HG02884 (cell line): ENCODE measurements at regions not wholly inside any gene's neighbourhood (a gene's known extent, or its start where the extent isn't known, plus 50 kb on each side); places are given as distances from the start of the nearest gene placed in this dataset.
"Not testable (repeated sequence)": the region's sequence is repeated elsewhere in the genome, so short reads cannot be mapped to it uniquely, and the experiment has no call there.

Source experiments
- ATAC-seq: cut with Tn5 transposase; IDR thresholded peaks from one replicate; pipeline ENCODE4 v1.9.1; 2021; ENCODE audit warnings: mild to moderate bottlenecking, moderate library complexity; ENCODE audit not compliant: unreplicated experiment

- ATAC-seq = no peak
These were observed 605.7 kb downstream of the MATN1 start for GRCh38 chr1:30117685-30118084.

GRCh38 chr1:30111431-30111830 lies 612.0 kb downstream of the MATN1 start:
- ATAC-seq = no peak

DNA sequence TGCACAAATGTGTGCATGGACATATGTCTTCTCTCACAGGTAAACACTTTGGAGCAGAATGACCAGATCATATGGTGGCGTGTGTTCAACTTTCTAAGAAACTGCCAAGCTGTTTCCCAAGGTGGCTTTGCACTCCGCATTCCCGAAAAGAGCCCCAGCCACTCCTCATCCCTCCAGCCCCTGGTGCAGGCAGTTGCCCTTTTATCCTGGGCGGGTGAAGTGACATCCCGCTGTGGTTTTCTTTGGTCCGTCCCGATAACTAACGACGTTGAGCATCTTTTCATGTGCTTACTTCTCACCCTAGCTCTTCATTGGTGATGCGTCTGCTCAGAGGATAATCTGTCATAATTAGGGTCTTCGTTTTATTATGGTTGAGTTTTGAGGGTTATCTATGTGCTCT lies 612.5 kb downstream of the MATN1 start:
- no peak for ATAC-seq

- ATAC-seq = no peak
These were observed 613.5 kb downstream of the MATN1 start for GRCh38 chr1:30109853-30110252.

GRCh38 chr1:30108186-30108585 lies 615.2 kb downstream of the MATN1 start:
- no peak for ATAC-seq

- ATAC-seq = no peak
These were observed 617.3 kb downstream of the MATN1 start for GRCh38 chr1:30106125-30106524.

DNA sequence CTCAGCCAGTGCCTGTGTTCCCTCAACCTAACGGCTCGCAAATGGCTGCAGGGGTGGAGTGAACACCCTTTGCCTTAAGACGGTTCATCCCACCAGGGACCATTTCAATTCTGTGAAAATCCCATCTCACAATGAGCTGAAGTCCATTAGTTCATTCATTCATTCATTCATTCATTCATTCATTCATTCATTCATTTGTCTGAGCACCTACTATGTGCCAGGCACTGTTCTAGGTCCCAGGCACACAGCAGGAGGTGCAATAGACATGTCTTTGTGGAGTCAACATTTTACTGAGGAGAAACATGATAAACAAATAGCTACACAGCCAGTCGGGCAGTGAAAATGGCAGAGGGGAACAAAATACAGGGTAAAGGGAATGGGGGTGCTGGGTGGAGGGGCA lies 618.8 kb downstream of the MATN1 start:
- ATAC-seq = no peak

DNA sequence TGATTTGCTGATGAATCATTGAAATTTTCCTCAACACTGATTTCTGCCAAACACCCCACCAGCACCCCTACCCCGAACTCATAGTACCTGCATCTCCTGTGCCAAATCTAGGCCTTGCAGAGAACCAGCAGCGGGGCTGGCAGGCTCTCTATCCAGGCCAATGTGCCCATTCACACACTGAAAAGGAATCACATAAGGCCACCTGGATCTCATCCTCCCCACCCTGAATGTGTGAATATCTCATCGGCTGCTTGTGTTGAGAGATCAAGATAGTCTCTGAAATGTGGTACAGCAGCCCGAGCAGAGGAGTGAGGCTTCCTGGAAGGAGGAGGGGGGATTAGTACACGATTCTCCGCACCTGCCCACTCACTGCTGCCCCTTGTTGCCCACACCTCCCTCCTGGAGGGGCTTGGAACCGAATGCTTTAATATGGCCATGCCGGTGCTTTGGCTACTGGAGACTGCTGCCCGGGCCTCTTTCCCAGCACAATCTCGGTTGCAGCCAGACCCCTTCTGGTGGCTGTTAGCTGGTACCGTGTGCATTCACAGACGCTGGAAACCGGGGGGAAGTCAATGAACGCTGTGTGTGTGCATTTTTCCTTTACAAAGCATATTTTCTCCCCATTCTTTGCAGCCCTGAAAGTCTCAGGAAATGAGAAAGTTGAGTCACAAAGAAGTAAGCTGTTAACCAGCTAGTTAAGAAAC lies 619.5 kb downstream of the MATN1 start:
- no peak for ATAC-seq

DNA sequence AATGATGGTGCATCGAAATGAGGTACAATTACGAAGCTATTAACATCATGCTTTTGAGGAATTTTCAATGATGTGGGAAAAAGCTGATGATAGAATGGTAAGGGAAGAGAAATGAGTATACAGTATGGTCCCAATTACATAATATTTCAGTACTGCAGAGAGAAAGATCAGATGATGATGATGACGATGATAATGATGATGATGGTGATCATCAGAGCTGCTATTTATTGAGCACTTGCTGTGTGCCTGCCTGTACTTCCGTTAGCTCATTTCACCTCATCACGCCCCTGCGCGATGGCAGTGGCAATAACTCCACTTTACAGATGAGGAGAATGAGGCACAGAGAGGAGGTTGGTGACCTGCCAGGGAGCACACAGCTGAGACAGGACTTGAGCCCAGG lies 620.8 kb downstream of the MATN1 start:
- no peak for ATAC-seq

DNA sequence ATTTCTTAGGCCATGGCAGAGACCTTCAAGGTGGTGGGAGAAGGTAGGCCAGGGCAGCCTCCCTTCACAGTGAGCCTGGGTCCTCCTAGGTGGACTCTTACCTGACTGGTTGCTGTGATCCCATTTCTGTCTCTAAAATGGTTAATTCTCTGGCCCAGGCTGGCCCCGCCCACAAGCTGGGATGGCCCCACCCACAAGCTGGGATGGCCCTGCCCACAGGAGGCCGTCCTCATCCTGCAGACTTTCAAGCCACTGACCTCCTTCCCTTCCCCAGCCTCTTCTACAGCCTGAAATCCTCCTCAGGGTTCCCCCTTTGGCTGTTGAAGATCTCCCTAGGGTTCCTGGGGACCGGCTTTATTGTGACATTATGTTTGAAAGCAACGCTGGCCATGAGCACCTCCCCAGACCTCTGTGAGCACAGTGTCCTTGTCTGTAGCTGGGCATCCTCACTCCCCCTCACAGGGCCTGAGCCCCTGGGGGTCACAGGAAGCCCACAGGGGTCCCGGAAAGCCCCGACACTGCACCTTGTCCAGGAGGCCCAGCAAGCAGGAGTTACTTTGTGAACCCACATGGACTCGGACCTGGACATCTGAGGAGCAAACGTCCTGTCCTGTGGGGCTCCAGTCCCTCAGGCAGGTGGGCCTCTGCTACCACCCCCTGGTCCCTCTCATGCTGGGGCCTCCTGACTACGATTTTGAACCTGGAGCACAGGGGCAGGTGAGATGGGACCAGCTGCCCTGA lies 621.7 kb downstream of the MATN1 start:
- no peak for ATAC-seq

- ATAC-seq = no peak
These were observed 622.4 kb downstream of the MATN1 start for GRCh38 chr1:30101016-30101415.

DNA sequence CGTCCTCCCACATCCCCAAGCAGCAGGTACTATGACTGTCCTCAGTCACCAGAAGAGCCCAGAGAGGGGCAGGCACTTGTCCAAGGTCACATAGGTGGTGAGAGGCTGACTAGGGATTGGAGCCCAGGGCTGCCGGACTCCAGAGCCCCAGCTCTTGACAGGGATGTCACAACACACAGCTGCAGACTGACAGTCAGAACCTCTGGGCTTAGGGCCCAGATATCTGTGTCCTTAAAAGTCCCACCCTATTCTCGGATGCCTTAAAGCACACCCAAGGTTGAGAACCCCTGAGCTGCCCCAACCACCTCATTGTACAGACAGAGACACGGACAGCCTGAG lies 622.9 kb downstream of the MATN1 start:
- ATAC-seq = no peak

GRCh38 chr1:30099587-30100523 lies 623.5 kb downstream of the MATN1 start:
- ATAC-seq = no peak

DNA sequence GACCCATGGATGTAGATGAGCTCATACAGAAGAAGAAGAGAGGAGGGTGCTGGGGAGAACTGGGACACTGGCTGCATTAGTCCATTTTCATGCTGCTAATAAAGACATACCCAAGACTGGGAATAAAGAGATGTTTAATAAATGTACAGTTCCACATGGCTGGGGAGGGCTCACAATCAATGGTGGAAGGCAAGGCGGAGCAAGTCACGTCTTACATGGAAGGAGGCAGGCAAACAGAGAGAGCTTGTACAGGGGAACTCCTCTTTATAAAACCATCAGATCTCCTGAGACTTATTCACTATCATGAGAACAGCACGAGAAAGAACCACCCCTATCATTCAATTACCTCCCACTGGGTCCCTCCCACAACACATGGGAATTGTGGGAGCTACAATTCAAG lies 625.5 kb downstream of the MATN1 start:
- not testable (repeated sequence) for ATAC-seq

GRCh38 chr1:30095451-30096025 lies 627.8 kb downstream of the MATN1 start:
- no peak for ATAC-seq

DNA sequence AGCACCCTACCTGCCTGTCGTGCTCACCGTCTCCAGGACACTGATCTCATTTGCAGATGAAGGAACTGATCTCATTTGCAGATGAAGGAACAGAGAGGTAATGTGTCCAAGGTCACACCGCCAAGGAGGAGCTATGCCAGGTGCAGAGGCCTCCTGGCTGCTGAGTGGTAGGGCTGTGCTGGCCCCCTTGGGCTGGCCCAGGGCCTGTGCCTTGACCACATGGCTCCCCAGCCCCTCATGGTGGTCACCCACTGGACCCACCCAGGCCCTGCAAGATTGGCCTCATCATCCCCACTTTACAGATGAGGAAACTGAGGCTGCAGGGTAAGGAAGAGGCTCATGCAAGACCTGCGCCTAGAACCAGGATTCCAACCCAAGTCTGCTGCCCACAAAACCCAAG lies 628.3 kb downstream of the MATN1 start:
- no peak for ATAC-seq

- ATAC-seq = no peak
These were observed 631.1 kb downstream of the MATN1 start for GRCh38 chr1:30092051-30092858.

DNA sequence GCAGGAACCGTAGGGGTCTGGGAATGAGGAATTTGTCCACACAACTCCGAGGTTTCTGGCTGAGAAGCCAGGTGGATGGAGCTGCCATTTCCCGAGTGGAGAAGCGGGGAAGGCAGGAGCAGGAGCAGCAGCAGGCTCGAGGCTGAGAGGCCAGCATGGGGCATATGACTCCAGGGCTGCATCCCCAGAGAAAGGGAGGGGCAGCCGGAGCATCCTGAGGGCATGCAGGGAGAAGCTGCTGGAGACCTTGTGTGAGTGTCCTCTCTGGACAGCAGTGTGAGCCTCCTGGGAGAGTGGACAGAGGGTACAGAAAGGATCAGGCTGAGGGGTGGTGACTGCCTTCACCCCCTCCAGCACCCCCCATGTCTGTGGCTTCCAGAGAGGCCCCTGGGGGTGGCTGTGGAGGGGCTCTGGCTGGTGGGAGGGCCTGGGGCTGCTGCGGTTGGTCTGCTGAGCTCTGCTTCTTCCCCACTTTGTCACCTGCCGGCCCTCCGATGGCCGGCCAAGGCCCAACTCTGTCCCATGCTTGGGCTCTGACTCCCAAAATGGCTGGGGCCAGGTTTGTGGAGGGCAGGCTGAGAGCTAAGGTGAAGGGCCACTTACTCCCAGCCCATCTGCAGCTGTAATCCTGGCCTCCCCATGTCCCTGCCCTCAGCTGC lies 633.1 kb downstream of the MATN1 start:
- no peak for ATAC-seq

DNA sequence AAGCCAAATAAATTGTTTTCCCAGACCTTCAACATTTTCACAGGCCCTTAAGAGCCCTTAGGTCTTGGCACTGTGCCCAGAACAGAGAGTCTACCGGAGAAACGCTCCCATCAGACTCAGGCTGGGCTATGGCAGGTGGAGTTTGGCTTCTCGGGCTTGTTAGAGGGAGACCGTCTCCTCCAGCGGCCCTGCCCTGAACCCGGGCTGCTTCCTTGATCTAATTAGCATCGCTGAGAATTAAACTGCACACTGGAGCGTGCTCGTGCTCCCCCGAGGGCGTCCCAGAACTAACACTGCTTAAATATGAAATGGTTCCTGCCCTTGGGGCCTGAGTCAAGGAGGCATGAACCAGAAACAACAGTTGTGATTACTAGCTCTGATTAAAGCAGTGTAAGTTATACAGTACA lies 634.4 kb downstream of the MATN1 start:
- no peak for ATAC-seq

DNA sequence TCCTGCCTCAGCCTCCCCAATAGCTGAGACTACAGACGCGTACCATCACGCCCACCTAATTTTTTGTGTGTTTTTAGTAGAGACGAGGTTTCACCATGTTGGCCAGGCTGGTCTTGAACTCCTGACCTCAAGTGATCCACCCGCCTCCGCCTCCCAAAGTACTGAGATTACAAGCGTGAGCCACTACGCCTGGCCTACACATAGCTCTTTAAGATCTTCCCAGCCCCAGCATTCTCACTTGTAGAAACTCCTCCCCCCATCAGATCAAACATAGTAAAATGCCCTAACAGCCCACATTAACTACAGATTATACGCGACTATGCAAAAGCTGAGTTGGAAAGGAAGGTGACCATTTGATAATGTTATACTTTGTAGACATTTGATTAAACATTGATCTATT lies 634.8 kb downstream of the MATN1 start:
- no peak for ATAC-seq
